Thyroid gland (tissue), 4 donors: ENCODE measurements at regions not wholly inside any gene's neighbourhood (a gene's known extent, or its start where the extent isn't known, plus 50 kb on each side); places are given as distances from the start of the nearest gene placed in this dataset. TPM values are rescaled to one million over a fixed set of nuclear protein-coding genes. Genes with fewer than 3 reads are reported as not detected.

Experiments used
- DNase-seq, 2 donors: peaks; one replicate each; pipeline ENCODE4 v3.0.0-alpha.2; 2019
- H3K27ac ChIP-seq, 3 donors: fragments of 200-600 bp; sonication (generic); 1 replicate in 2 of 3; 2 replicates in 1 of 3; pipeline ENCODE4 v1.5.1; 2016 to 2019; ENCODE audit warnings: mild to moderate bottlenecking in 1 of 3, moderate library complexity in 1 of 3
- H3K27me3 ChIP-seq: fragments of 200-600 bp; sonication (generic); one replicate; pipeline ENCODE4 v1.5.1; 2019
- H3K36me3 ChIP-seq, 2 donors: fragments of 200-600 bp; sonication (generic); one replicate each; pipeline ENCODE4 v1.5.1; 2016 to 2019
- H3K4me1 ChIP-seq, 2 donors: fragments of 200-600 bp; sonication (generic); one replicate each; pipeline ENCODE4 v1.5.1; 2017 to 2019
- H3K4me3 ChIP-seq, 3 donors: fragments of 200-600 bp; sonication (generic); replicated peaks in 1 of 3; 1 replicate in 2 of 3; 2 replicates in 1 of 3; pipeline ENCODE4 v1.5.1; 2016; ENCODE audit warnings: mild to moderate bottlenecking in 1 of 3
- H3K9me3 ChIP-seq: fragments of 200-600 bp; sonication (generic); one replicate; pipeline ENCODE4 v1.5.1; 2017
- POLR2A ChIP-seq, 2 donors: fragments of 450-650 bp; IDR thresholded peaks; one replicate each; pipeline ENCODE4 v1.6.1; 2017; ENCODE audit warnings: antibody characterized with exemption in 2 of 2, mild to moderate bottlenecking in 2 of 2, moderate library complexity in 1 of 2
- WGBS, 2 donors: methylation state at CpG; one replicate each; pipeline ENCODE4 v1.1.5; 2017; 5-methylcytosine and 5-hydroxymethylcytosine counted together
- intact Hi-C: fragments of 100-400 bp; cut with DNase I; formaldehyde crosslinking; loops from one replicate; pipeline ENCODE4 v1.15.1; 2023
- small RNA-seq: library from RNA; depleted of rRNA; stranded (forward); fragments of <200 nt; gene quantifications from one replicate; pipeline ENCODE3, GENCODE V24; 2016
- TF ChIP-seq, protein P1 (sequence below), 6 experiments: fragments of 200-600 bp in 3 of 6; fragments of 450-650 bp in 3 of 6; sonication (generic) in 3 of 6; IDR thresholded peaks; one replicate each; pipeline ENCODE4 v1.5.1; 2016 to 2019; ENCODE audit warnings: antibody characterized with exemption in 6 of 6, mild to moderate bottlenecking in 2 of 6, inconsistent platforms in 1 of 6, moderate library complexity in 1 of 6

DNA sequence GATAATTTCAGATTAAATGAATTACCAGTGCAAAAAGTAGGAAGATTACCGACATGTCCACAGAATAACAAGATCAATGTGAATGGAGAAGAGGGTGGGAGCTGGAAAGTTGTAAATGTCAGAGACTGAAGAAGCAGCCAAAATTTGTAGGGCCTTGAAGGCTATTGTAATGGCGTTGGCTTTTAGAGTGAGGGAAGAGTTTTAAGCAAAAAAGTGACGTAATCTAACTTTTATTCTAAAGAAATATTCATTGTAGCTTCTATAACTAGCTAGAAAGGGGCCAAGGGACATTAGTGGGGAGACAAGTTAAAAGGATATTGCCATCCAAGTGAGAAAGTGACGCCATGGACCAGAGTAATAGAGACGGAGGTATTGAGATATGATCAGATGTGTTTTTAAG, 63.3 kb upstream of the PCDH7 start:
- H3K36me3 ChIP-seq = no peaks in the 10 kb centered on the region
- no peak overlapping the region for H3K27ac ChIP-seq
- no peaks in the 10 kb centered on the region for H3K9me3 ChIP-seq
- intact Hi-C loops = no loop called here
- no peak overlapping the region for H3K4me3 ChIP-seq
- TF ChIP-seq POLR2A (IDR thresholded peaks at IDR 0.05) = no peak
- TF ChIP-seq, protein P1, sequence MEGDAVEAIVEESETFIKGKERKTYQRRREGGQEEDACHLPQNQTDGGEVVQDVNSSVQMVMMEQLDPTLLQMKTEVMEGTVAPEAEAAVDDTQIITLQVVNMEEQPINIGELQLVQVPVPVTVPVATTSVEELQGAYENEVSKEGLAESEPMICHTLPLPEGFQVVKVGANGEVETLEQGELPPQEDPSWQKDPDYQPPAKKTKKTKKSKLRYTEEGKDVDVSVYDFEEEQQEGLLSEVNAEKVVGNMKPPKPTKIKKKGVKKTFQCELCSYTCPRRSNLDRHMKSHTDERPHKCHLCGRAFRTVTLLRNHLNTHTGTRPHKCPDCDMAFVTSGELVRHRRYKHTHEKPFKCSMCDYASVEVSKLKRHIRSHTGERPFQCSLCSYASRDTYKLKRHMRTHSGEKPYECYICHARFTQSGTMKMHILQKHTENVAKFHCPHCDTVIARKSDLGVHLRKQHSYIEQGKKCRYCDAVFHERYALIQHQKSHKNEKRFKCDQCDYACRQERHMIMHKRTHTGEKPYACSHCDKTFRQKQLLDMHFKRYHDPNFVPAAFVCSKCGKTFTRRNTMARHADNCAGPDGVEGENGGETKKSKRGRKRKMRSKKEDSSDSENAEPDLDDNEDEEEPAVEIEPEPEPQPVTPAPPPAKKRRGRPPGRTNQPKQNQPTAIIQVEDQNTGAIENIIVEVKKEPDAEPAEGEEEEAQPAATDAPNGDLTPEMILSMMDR (IDR thresholded peaks at IDR 0.05) = no peak
- 88 to 92% methylated on average over 5 of the region's 5 CpGs for WGBS, 2 donors
- no peaks in the 10 kb centered on the region for H3K27me3 ChIP-seq
- H3K4me1 ChIP-seq = no peaks in the 10 kb centered on the region
- no peak for DNase-seq

DNA sequence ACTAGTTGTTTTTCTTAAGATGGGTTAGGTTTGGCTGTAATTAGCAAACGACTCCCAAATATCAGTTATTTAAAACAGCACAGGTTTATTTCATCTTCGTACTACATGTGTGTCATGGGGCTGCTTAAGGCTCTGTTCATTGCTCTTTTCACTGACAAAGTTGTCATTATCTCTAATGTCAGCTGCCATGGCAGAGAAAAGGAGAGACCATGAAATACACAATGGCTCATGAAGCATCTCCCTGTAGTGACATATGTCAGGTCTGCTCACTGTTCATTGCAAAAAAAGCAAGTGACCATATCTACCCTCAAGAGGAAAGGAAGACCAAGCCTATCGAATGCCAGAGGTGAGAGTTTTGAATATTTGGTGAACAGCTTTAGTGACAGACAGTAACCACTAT, 52.2 kb upstream of the PCDH7 start:
- Histone ChIP-seq H3K27ac (no peak overlapping the region), H3K4me1 (no peaks in the 10 kb centered on the region), H3K4me3 (no peak overlapping the region), H3K27me3 (no peaks in the 10 kb centered on the region), H3K9me3 (no peaks in the 10 kb centered on the region), H3K36me3 (no peaks in the 10 kb centered on the region)
- DNase-seq = no peak
- TF ChIP-seq POLR2A (IDR thresholded peaks at IDR 0.05) = no peak
- TF ChIP-seq, protein P1 (IDR thresholded peaks at IDR 0.05) = no peak
- WGBS, 2 donors = 87% methylated on average over 3 of the region's 3 CpGs
- intact Hi-C loops = no loop called here

DNA sequence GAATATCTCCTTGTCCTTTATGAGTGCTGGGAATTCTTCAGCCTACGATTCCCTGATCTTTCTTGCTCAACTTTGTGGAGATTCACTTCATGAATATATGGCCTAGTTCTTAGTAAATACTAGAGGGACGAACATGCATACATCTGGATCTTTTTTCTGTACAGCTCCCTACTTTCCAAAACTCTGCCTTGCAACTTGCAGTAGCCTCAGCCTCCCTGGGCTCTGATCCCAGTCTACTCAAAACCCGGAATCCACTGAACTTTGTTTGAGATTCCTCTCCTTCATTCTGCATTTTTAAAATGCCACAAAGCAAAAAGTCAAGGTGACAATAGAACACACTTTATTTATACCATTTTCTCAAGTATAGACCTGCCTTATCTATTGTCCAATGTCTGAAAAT, 50.0 kb upstream of the PCDH7 start:
- DNase-seq = no peak
- Histone ChIP-seq H3K36me3 (no peaks in the 10 kb centered on the region), H3K27ac (no peak overlapping the region), H3K9me3 (no peaks in the 10 kb centered on the region), H3K4me1 (no peaks in the 10 kb centered on the region), H3K27me3 (no peaks in the 10 kb centered on the region), H3K4me3 (no peak overlapping the region)
- TF ChIP-seq, protein P1 (IDR thresholded peaks at IDR 0.05) = no peak
- no peak for TF ChIP-seq POLR2A (IDR thresholded peaks at IDR 0.05)
- intact Hi-C loops = no loop called here
- 71 to 74% methylated on average over 3 of the region's 3 CpGs for WGBS, 2 donors

Small RNA genes lying in the stretch of these regions (small RNA-seq; reads per million reads assigned to genes)
- not detected for gene AC097510.1
